GM03348 (cell line): ENCODE measurements at regions not wholly inside any gene's neighbourhood (a gene's known extent, or its start where the extent isn't known, plus 50 kb on each side); places are given as distances from the start of the nearest gene placed in this dataset.

Experiments
- DNase-seq: peaks from one replicate; pipeline ENCODE4 v3.0.0; 2012; ENCODE audit warnings: low spot score

DNA sequence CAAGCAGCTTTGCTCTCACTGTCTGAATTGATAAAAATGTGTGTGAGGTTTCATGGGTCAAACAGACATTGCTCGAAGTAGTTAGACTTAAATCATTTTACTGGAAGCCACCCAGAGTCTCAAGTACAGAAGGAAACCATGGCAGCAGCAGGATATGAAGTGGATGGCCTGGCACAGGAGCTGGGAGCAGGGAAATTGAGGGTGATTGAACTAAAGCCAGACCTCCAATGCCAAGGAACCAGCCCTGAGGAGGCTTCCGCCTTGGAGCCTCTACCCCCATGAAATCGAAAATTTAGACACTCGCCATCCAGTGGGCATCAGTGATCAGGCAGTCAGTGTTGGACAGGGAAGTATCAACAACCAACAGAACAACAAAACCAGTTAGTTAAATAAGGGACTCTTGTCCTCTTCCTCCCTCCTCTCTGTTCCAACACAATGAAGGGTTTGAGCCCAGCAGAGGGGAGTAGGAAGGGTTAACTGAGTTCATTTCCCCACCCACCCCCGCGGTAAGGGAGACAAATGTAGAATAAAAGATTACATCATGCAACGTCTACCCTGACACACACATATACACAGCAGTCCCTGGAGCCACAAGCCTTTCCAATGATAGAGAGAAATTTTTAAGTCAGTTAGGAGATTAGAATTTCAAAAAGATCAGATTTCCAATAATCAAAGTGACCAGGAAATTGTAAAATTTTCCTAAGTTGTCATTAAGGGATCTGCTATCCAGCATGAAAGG is 156.3 kb downstream of the SLC16A9 start:
- no peak for DNase-seq

DNA sequence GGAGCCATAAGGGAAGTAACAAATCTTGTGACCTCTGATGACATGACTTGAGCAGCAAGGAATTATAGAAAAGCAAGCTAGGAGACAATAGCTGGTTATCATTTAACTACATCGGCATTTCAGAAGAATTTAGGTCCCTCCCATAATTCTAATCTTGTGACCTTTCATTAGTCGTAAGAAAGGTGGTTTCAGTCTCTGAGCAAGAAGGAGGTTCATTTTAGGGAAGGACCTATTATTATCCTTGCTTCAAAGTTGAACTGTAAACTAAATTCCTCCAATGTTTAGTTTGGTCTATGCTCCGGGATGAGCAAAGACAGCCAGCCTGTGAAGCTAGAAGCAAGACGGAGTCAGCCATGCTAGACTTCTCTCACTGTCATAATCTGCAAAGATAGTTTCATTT is 159.6 kb downstream of the SLC16A9 start:
- no peak for DNase-seq

- DNase-seq: no peak
Observed at GRCh38 chr10:59538623-59539022, 171.0 kb downstream of the SLC16A9 start.

- DNase-seq: no peak
Observed at GRCh38 chr10:59537501-59537900, 172.1 kb downstream of the SLC16A9 start.

DNA sequence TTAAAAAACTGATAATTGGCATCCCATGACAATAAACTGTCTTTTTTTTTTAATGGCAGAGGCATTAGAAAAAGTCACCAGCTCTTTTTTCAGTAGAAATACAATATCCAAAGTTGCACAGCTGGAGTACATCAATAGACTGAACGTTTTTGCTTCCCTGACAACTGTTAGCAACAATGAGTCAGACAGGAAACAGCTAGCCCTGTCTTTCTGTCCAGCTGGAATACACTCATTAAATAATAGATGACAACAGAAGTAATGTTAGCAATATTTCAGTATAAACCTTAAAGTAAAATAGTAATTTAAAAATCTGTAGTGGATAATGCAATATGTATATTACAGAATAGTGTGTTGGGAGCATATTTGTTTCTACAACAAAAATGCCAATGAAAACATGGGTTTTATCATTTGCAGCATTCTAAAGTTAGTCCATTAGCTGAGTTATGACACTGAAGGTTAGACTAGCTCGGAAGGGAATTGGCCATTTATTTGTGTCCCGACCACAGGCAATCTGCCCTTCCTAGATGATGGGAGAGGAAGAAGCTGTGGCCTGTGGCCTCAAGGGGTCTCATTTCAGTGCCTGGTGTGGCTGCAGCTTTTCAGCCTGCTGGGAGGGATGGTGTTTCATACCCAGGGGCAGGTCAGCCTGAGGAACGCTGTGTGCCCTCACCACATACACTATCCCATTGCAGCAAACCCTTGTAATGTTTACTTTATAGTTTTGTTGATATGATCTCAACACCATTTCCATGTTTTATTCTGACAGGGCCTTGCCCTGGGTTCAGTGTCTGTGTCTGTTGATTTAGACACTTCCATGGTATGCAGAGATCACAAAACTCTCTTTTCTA is 173.3 kb downstream of the SLC16A9 start:
- peak; percentile 75 for DNase-seq

- DNase-seq: no peak
Observed at GRCh38 chr10:59524348-59524747, 162.0 kb upstream of the FAM13C start.

DNA sequence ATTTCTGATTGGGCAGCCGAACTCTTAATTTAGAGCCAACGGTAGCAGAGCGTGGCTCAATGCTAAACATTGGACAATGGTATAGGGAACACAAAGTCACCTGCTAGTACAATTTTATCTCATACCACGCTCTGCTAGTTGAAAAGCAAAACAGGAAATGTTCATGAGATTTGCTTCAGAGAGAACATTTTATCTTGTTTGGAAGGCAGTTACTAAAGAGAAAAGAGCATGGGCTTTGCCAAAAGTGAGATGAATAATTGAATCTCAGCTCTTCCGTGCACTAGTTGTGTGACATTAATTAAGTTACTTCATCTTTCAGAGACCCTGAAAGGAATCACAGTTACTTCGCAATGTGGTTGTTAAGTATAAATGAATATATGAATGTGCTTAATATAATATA is 161.5 kb upstream of the FAM13C start:
- DNase-seq: no peak

GRCh38 chr10:59517996-59518395 is 155.6 kb upstream of the FAM13C start:
- DNase-seq: no peak

GRCh38 chr10:59517341-59517899 is 155.1 kb upstream of the FAM13C start:
- no peak for DNase-seq

DNA sequence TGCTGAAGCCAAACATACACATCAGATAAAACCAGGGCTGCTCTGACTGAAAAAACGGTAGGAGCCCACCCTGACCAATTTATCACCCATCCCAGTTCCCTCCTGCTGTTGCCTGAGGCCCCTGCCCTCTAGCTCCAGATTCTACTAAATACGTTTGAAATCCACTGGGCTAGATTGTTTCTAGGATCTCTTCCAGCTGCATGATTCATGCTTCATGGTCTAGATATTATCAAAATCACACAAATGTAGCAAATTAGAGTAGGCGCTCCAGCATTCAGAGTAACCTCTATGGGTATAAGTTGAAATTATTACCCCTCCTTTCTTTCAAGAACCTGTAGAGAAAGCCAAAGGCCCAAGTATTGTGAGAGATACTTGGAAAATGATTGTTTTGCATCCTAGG is 151.2 kb upstream of the FAM13C start:
- DNase-seq: no peak

- no peak for DNase-seq
Observed at GRCh38 chr10:59512951-59513350, 150.6 kb upstream of the FAM13C start.

DNA sequence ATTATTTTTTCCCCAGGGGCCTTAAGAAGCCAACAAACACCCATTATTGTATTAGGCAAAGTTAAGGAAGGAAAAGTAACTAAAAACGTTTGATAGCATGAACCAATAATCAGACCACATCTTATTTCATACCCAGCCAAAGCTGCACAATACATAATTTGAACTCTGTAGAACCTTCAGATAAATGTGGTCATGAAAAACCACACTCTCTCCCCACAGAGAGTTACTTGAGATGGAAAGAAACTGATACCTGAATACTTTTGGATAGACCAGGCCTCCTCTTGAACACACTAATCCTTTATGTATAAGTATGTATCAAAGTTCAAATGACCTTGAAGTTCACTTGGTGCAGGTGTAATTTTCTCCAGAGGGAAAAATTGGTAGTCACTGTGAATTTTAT is 146.6 kb upstream of the FAM13C start:
- no peak for DNase-seq

GRCh38 chr10:59508296-59508695 is 145.9 kb upstream of the FAM13C start:
- DNase-seq: no peak

- no peak for DNase-seq
Observed at GRCh38 chr10:59505926-59506325, 143.6 kb upstream of the FAM13C start.

DNA sequence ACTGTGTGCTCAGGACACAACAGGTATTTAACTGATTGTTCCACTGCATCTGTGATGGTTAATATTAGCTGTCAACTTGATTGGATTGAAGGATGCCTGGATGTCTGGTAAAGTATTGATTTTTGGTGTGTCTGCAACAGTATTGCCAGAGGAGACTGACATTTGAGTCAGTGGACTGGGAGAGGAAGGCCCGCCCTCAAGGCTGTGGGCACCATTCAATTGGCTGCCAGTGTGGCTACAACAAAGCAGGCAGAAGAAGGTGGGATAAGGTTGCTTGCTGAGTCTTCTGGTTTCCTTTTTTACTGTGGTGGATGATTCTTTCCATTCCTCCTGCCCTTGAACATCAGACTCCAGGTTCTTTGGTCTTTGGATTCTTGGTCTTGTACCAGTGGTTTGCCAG is 137.1 kb upstream of the FAM13C start:
- no peak for DNase-seq

DNA sequence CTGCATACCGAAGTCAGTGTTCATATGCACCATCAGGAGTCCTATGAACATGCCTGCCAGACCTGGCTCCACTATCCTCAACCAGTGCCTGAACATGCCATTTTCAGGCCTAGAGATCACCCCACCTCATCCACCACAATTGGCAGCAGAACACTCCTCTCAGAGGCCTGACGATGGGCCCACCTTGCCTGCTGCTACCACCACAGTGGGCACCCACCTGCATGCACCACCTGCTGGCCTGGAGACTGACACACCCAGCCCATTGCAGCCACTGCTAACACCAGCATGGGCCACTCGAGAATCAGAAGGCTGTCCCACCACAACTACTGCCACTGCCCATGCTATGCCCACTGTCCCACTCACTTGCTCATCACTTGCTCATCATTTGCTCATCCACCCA is 130.7 kb upstream of the FAM13C start:
- DNase-seq: no peak

DNA sequence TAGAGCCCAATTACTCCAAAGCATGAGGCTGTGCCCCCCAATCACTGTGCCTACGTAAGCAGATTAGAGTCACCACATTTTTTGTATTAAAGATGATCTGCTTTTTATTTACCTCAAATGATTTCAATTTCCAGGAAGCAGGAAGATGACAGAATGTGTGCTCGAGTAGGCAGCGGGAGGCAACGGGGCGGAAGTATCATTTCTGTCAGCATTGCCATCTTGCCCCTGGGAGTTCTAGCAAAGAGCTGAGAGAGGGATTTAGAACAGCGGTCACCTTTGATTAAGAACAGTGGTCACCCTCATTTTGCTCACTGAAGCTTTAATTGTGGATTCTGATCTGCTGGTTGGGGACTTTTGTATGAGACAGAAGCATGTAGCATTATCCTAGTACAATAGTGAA is 117.1 kb upstream of the FAM13C start:
- DNase-seq: no peak

DNA sequence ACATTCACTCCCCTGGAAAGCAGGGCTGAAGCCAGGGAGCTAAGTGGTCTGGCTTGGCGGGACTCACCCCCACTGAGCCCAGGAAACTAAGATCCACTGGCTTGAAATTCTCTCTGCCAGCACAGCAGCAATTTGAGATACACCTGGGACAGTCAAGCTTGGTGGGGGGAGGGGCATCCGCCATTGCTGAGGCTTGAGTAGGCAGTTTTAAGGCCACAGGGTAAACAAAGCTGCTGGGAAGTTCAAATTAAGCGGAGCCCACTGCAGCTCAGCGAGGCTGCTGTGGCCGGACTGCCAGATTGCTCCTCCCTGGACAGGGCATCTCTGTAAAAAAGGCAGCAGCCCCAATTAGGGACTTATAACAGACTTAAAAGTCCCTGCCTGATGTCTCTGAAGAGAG is 108.2 kb upstream of the FAM13C start:
- no peak for DNase-seq

DNA sequence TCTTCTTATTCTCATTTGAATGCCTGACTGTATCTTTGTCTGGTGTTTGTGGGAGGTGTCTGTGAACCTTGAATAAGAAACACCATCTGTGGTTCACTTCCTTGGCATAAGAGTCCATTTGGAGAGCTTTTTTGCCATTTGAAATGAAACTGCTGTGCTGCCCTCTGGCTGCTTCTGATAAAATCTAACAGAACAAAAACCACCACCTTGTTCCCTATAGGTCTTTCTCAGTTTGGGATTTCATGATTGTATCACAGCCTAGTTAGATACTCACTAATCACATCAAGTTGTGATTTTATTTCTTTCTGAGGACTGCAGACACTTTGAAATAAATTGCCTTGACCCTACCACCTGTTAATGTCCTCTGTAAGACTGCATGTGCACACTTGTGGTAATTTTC is 102.7 kb upstream of the FAM13C start:
- peak; percentile 24 for DNase-seq

DNA sequence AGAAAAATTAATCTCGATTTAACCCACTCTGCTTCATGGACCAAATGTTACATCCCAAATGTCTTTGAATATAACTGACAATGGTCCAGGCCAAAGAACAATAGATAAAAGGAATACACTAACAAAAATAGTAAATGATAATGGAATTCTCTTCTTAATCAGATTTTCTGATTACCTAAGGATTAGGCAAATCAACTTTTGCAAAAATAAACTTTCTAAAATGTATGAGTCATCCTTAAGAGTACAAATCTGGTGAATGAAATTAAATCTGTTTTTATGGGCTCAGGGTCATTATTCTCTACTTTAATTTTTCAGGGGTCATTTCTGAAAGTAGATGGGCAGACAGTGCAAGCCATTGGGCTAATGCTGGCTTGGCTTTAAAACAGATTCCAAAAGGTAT is 102.1 kb upstream of the FAM13C start:
- DNase-seq: no peak

GRCh38 chr10:59463909-59464308 is 101.6 kb upstream of the FAM13C start:
- DNase-seq: no peak

DNA sequence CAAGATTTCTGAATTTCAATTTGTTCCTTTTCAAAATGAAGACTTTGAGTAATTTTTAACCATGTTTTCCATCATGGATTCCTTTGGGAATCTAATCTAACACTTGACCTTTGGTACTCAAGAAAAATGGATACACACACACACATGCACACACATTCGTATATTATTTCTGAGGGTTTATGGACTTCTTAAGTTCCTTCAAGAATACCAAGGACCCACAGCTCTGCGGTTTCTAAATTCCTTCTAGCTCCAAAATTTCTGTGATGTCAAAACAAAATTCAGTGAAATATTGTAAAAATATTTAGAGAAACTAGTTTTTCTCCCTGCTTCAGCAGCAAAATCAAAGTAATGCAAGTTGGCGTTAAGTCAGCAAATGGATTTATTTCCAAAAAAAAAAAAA is 98.3 kb upstream of the FAM13C start:
- DNase-seq: no peak

DNA sequence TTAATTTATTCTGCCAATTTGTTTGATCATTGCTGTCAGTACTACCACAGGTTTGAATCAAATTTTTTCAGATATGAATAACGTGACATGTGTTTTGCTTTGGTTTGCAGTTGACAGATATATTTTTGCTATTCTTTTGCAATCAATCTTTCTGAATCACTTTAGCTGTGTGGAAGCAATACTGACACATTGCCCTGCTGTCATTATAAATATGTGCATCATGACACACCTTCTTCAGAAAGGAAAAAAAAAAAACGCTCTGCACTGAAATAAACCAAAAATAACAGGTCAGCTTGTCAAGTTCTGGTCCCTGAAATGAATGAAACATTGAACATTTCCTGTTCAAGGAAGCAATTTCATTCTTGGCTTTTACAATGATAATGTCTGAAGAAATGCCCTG is 93.8 kb upstream of the FAM13C start:
- DNase-seq: no peak
